ENCODE measurements at regions not wholly inside any gene's neighbourhood (a gene's known extent, or its start where the extent isn't known, plus 50 kb on each side); places are given as distances from the start of the nearest gene placed in this dataset.
"Not testable (repeated sequence)": the region's sequence is repeated elsewhere in the genome, so short reads cannot be mapped to it uniquely, and the experiment has no call there.

- Histone ChIP-seq H3K4me2 (ENCODE audit: low read length) (no peak overlapping the region), H3K36me3 (replicated peaks; ENCODE audit: low read depth, low read length) (no peaks in the 10 kb centered on the region), H3K9ac (ENCODE audit: low read length) (no peak overlapping the region), H2AFZ (ENCODE audit: low read depth, low read length) (no peak overlapping the region), H3K4me1 (ENCODE audit: low read length) (no peaks in the 10 kb centered on the region), H3K4me3 (ENCODE audit: low read length) (no peak overlapping the region), H3K27me3 (ENCODE audit: low read depth, low read length) (no peaks in the 10 kb centered on the region), H3K27ac (ENCODE audit: low read length) (no peak overlapping the region), H4K20me1 (ENCODE audit: insufficient read depth, low read length) (no peaks in the 10 kb centered on the region), H3K9me3 (ENCODE audit: insufficient read depth, low read length) (no peaks in the 10 kb centered on the region), H3K79me2 (ENCODE audit: low read length) (no peaks in the 10 kb centered on the region)
- TF ChIP-seq EZH2phosphoT487 (IDR thresholded peaks at IDR 0.05; ENCODE audit: low read depth) = no peak
- no peak for TF ChIP-seq CTCF (IDR thresholded peaks at IDR 0.05; ENCODE audit: low read depth, low read length)
These were observed 296.7 kb downstream of the ZNF326 start for GRCh38 chr1:90291431-90292216.

GRCh38 chr1:90282811-90283210 lies 287.9 kb downstream of the ZNF326 start:
- Histone ChIP-seq H3K27ac (ENCODE audit: low read length) (no peak overlapping the region), H3K4me2 (ENCODE audit: low read length) (no peak overlapping the region), H3K4me3 (ENCODE audit: low read length) (no peak overlapping the region), H3K27me3 (ENCODE audit: low read depth, low read length) (no peaks in the 10 kb centered on the region), H3K9ac (ENCODE audit: low read length) (no peak overlapping the region), H3K79me2 (ENCODE audit: low read length) (no peaks in the 10 kb centered on the region), H3K36me3 (replicated peaks; ENCODE audit: low read depth, low read length) (no peaks in the 10 kb centered on the region), H4K20me1 (ENCODE audit: insufficient read depth, low read length) (no peaks in the 10 kb centered on the region), H3K4me1 (ENCODE audit: low read length) (no peaks in the 10 kb centered on the region), H2AFZ (ENCODE audit: low read depth, low read length) (no peak overlapping the region), H3K9me3 (ENCODE audit: insufficient read depth, low read length) (no peaks in the 10 kb centered on the region)
- no peak for TF ChIP-seq CTCF (IDR thresholded peaks at IDR 0.05; ENCODE audit: low read depth, low read length)
- no peak for TF ChIP-seq EZH2phosphoT487 (IDR thresholded peaks at IDR 0.05; ENCODE audit: low read depth)

- H3K4me1 ChIP-seq (ENCODE audit: low read length); H4K20me1 ChIP-seq (ENCODE audit: insufficient read depth, low read length); H3K4me2 ChIP-seq (ENCODE audit: low read length); H3K9me3 ChIP-seq (ENCODE audit: insufficient read depth, low read length); H3K4me3 ChIP-seq (ENCODE audit: low read length); H3K27ac ChIP-seq (ENCODE audit: low read length); H3K27me3 ChIP-seq (ENCODE audit: low read depth, low read length); H2AFZ ChIP-seq (ENCODE audit: low read depth, low read length); H3K9ac ChIP-seq (ENCODE audit: low read length); H3K36me3 ChIP-seq (replicated peaks; ENCODE audit: low read depth, low read length); H3K79me2 ChIP-seq (ENCODE audit: low read length): not testable (repeated sequence)
These were observed 287.0 kb downstream of the ZNF326 start for GRCh38 chr1:90281886-90282285.

GRCh38 chr1:90277270-90277669 lies 282.4 kb downstream of the ZNF326 start:
- no peaks in the 10 kb centered on the region for H3K4me1 ChIP-seq (ENCODE audit: low read length)
- H3K27me3 ChIP-seq (ENCODE audit: low read depth, low read length) = no peaks in the 10 kb centered on the region
- no peaks in the 10 kb centered on the region for H3K79me2 ChIP-seq (ENCODE audit: low read length)
- no peak overlapping the region for H3K9ac ChIP-seq (ENCODE audit: low read length)
- no peak for TF ChIP-seq CTCF (IDR thresholded peaks at IDR 0.05; ENCODE audit: low read depth, low read length)
- no peak for TF ChIP-seq EZH2phosphoT487 (IDR thresholded peaks at IDR 0.05; ENCODE audit: low read depth)
- no peaks in the 10 kb centered on the region for H3K9me3 ChIP-seq (ENCODE audit: insufficient read depth, low read length)
- no peaks in the 10 kb centered on the region for H3K36me3 ChIP-seq (replicated peaks; ENCODE audit: low read depth, low read length)
- no peaks in the 10 kb centered on the region for H4K20me1 ChIP-seq (ENCODE audit: insufficient read depth, low read length)
- no peak overlapping the region for H3K4me2 ChIP-seq (ENCODE audit: low read length)
- H3K4me3 ChIP-seq (ENCODE audit: low read length) = no peak overlapping the region
- H2AFZ ChIP-seq (ENCODE audit: low read depth, low read length) = no peak overlapping the region
- no peak overlapping the region for H3K27ac ChIP-seq (ENCODE audit: low read length)

Measured in OCI-LY3 (cell line).